H1 (cell line): ENCODE measurements at regions not wholly inside any gene's neighbourhood (a gene's known extent, or its start where the extent isn't known, plus 50 kb on each side); places are given as distances from the start of the nearest gene placed in this dataset.

ENCODE experiments used
- CHD1 ChIP-seq: IDR thresholded peaks from 2 replicates; pipeline ENCODE4 v1.6.1; 2012; ENCODE audit warnings: low read depth, low read length, improper control_type of control experiment
- CHD7 ChIP-seq: fragments of 300-600 bp; sonication (generic); IDR thresholded peaks from 2 replicates; pipeline ENCODE4 v1.7.1; 2012; ENCODE audit warnings: low read length, moderate library complexity, mild to moderate bottlenecking, inconsistent platforms; ENCODE audit not compliant: insufficient replicate concordance

DNA sequence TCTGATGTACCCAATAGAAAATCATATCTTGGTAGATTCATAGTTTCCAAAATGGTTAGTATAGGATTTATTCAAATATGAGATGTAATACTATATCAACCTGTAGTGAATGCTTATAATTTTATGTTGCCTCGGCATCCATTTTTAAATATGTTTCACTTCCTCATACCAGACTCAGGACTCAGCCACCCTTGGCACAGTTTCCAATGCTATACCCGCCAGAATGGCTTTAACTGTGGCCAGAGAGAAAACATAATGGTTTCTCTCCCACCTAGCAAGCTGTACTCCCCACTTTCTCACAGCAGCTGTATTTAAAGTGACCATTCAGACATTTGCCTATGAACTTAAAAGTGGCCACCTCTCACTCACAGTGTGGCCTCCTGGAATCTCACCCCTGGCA, 466.6 kb upstream of the PABPC4L start (continued):
- no peak for TF ChIP-seq CHD7
- no peak for TF ChIP-seq CHD1
